GM21526 (cell line): ENCODE measurements at regions not wholly inside any gene's neighbourhood (a gene's known extent, or its start where the extent isn't known, plus 50 kb on each side); places are given as distances from the start of the nearest gene placed in this dataset.
"Not testable (repeated sequence)": the region's sequence is repeated elsewhere in the genome, so short reads cannot be mapped to it uniquely, and the experiment has no call there.

Experiments used
- ATAC-seq: cut with Tn5 transposase; IDR thresholded peaks from one replicate; pipeline ENCODE4 v1.9.1; 2021; ENCODE audit warnings: moderate library complexity; ENCODE audit not compliant: unreplicated experiment, low FRiP score

DNA sequence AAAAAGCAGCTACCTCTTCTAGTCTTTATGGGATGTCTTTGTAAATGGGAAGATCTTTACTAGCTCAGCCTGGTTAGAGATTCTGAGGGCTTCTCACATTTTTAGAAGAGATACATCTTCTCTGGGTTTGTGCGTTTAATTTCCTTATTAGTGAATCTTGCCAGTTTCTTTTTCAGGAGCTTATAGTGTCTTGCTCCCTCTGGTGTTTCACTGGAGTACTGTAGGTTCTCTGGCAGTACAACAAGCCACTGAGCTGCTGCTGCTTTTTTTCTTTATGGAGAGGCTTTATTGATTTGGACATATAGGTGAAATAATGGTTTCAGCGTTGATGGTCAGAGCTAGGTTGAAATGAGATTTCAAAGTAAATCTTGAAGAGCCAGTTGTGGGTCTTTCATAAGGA is 82.9 kb downstream of the LAS1L start:
- peak; percentile 63 for ATAC-seq

DNA sequence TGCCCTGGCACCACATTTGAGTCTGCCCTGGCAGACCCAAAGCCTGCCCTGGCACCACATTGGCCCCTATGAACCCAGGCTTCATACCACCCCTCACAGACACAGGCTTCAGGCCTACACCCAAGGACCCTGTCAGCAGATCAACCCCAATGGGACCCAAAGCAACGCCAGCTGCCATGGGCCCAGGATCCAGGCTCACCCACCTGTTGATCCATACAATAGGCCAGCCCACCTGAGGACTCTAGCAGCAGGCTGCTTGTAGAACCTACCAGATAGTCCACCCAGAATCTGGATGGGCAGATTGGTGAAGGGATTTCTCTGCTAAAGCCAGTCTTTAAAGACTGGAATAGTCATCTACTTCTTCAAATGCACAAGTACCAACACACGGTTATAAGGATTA is 114.4 kb downstream of the LAS1L start:
- no peak for ATAC-seq

DNA sequence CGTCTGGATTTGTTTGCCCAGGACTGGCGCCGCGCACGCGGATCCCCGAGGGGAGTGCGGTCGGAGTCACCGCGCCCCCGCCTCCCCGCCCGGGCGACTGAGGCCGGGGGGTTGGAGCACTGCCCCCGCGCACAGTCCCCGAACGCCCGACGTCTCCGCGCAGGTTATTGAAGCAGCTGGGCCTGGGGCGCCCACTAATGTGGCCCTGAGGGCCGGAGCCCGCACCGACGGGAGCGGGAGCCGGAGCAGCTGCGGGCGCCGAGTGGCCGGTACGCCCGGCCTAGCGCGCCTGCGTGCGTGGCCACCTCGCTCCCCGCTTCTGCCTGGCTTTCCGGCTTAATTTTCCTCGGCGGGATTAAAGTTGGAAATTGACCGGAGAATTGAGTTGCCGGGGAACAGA is 126.9 kb downstream of the LAS1L start:
- ATAC-seq, result not testable (repeated sequence)

- no peak for ATAC-seq
Observed at GRCh38 chrX:65407157-65407626, 127.4 kb downstream of the LAS1L start.

DNA sequence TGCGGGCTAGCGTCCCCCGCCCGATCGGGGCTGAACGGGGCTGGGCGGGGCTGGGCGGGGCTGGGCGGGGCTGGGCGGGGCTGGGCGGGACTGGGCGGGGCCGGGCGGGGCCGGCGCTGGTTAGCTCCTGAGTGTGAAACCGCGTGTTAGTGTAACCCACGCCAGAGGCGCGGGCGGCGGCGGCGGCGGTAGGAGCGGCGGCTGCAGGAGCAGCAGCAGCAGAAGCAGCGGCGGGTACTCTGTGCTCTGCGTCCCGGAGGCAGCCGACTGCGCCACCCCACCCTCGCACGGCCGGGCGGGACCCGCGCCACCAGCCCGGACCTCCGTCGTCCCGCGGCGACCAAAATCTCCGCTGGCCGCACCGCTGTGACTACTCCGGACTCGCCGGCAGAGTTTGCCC is 128.1 kb downstream of the LAS1L start:
- no peak for ATAC-seq

DNA sequence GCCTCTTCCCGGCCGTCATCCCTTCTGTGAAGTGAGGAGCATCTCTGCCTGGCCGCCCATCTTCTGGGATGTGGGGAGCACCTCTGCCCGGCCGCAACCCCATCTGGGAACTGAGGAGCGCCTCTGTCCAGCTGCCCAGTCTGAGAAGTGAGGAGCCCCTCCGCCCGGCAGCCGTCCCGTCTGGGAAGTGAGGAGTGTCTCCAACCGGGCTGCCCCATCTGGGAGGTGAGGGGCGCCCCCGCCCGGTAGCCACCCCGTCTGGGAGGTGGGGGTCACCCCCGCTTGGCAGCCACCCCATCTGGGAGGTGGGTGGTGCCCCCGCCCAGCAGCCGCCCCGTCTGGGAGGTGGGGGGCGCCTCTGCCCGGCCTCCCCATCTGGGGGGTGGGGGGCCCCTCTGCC is 142.3 kb downstream of the LAS1L start:
- ATAC-seq, result no peak

DNA sequence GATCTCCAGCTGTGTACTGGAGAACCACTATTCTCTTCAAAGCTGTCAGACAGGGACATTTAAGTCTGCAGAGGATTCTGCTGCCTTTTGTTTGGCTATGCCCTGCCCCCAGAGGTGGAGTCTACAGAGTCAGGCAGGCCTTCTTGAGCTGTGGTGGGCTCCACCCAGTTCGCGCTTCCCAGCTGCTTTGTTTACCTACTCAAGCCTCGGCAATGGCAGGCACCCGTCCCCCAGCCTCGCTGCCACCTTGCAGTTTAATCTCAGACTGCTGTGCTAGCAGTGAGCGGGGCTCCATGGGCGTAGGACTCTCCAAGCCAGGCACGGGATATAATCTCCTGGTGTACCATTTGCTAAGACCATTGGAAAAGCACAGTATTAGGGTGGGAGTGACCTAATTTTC is 145.5 kb downstream of the LAS1L start:
- not testable (repeated sequence) for ATAC-seq
